ENCODE measurements at regions not wholly inside any gene's neighbourhood (a gene's known extent, or its start where the extent isn't known, plus 50 kb on each side); places are given as distances from the start of the nearest gene placed in this dataset.

DNA sequence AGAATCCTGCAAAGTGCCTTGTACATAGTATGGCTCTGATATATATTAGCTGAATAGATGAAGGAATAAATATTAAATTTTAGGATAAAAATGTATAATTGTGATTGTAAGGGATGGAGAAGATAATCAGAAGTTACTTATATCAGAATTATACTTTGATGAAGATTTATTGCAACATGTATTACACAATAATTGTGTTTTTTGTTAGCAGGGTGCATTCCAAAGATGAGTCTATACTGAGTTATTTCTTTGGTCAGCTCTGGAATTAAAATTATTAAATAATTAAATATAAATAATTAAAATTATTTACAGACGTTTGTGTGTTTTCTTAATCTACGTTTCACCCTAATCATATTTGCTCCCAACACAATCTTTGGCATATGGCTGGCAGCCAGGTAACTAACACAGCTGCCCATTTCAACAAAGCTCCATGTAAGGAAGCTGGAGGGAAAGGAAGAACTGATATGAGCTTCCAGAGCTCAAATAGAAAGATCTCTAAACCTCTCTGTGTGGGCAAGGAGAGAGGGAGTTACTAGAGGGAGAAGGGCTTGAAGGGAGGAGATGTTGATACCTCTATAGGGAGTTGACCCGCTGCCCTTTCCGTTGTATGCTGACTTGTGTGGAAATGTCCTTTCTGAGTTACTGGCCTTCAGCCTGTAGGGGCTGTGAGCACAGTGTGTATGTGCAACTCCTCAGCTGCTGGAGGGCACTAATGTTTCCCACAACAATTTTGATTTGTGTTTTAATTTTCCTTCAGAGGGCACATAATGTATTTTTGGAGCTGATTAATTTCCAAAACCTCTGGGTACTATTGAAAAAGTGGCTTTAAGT lies 403.4 kb downstream of the MAN2A1 start:
- TF ChIP-seq NFRKB (IDR thresholded peaks at IDR 0.05) (no peak), L3MBTL2 (conservative IDR thresholded peaks at IDR 0.05) (no peak), BHLHE40 (IDR thresholded peaks at IDR 0.05; ENCODE audit: borderline replicate concordance) (no peak), ARNT (IDR thresholded peaks at IDR 0.05) (no peak), SUZ12 (IDR thresholded peaks at IDR 0.05) (no peak), FOXA1 (IDR thresholded peaks at IDR 0.05) (no peak), FOXK2 (IDR thresholded peaks at IDR 0.05) (no peak), HDGF (IDR thresholded peaks at IDR 0.05; ENCODE audit: borderline replicate concordance) (no peak), FOXM1 (IDR thresholded peaks at IDR 0.05; ENCODE audit: borderline replicate concordance) (no peak), ELF4 (IDR thresholded peaks at IDR 0.05) (no peak), TARDBP (IDR thresholded peaks at IDR 0.05) (no peak), SP1 (IDR thresholded peaks at IDR 0.05) (no peak), CTBP1 (IDR thresholded peaks at IDR 0.05; ENCODE audit: borderline replicate concordance) (no peak)
- TF ChIP-seq, protein P1, sequence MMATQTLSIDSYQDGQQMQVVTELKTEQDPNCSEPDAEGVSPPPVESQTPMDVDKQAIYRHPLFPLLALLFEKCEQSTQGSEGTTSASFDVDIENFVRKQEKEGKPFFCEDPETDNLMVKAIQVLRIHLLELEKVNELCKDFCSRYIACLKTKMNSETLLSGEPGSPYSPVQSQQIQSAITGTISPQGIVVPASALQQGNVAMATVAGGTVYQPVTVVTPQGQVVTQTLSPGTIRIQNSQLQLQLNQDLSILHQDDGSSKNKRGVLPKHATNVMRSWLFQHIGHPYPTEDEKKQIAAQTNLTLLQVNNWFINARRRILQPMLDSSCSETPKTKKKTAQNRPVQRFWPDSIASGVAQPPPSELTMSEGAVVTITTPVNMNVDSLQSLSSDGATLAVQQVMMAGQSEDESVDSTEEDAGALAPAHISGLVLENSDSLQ (IDR thresholded peaks at IDR 0.05), result no peak

All from HEK293T (cell line).